Fibroblast of skin of back (primary cell): ENCODE measurements at regions not wholly inside any gene's neighbourhood (a gene's known extent, or its start where the extent isn't known, plus 50 kb on each side); places are given as distances from the start of the nearest gene placed in this dataset.

Source experiments
- DNase-seq: peaks from one replicate; pipeline ENCODE4 v3.0.0-alpha.2; 2013

GRCh38 chr11:104830508-104830907, 67.8 kb downstream of the CASP12 start:
- DNase-seq: no peak

GRCh38 chr11:104830080-104830479, 68.2 kb downstream of the CASP12 start:
- peak; percentile 61 for DNase-seq

DNA sequence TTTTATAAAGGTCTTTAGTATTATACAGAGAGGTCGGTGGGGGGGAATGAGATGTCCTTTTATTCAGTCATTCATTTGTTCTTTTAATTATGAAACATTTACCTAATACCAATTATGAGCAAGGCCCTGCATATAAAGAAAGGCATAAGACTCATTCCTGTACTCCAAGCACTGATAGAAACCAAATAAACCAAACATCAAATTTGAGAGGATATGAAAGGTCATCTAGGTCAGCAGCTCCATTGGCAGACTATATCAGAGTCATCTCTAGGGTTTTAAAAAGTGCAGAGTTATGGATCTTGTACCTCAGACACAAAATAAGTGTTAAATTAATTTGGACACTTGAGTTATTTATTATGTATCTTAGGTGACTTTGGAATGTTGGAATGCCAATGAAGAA, 71.5 kb downstream of the CASP12 start:
- DNase-seq: no peak

- DNase-seq: peak; percentile 3
Observed at GRCh38 chr11:104823657-104824056, 74.6 kb downstream of the CASP12 start.

- no peak for DNase-seq
Observed at GRCh38 chr11:104820431-104820830, 77.8 kb downstream of the CASP12 start.

DNA sequence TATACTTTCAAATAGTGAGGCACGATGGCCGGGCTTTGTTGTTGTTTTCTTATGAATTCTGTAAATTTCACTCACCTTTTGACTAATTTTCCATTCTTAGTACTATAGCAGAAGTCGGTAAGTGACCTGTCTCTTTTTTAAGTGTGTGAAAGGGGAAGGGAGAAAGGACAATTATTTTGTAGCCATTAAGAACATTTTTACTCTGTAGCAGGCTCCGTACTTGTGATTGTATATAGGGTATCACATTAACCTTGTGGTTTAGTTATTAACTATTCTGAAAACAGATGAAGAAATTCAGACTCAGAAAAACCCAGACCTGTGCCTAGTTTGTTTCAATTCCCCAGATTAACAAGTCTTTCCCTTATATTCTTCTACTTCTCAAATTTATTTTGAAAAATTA, 78.7 kb downstream of the CASP12 start:
- DNase-seq: no peak

DNA sequence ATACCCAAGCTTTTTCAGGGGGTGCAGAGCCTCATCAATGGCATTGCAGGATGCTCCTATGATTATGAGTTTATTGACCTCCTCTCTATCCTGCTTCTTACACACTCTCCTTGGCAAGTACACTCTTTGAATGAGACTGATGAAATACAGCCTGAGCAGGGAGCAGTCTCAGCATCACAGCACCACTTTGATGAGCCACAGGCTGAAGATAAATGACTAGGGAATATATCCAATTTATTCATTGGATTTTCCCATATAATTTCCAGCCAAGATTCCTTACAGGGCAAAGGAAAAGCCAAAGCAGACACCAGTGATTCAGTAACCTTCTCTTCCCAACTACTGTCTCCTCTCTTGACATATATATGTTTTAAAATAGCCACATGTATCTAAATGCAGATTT, 79.2 kb downstream of the CASP12 start:
- no peak for DNase-seq

GRCh38 chr11:104817973-104818372, 80.3 kb downstream of the CASP12 start:
- DNase-seq: peak; percentile 6

DNA sequence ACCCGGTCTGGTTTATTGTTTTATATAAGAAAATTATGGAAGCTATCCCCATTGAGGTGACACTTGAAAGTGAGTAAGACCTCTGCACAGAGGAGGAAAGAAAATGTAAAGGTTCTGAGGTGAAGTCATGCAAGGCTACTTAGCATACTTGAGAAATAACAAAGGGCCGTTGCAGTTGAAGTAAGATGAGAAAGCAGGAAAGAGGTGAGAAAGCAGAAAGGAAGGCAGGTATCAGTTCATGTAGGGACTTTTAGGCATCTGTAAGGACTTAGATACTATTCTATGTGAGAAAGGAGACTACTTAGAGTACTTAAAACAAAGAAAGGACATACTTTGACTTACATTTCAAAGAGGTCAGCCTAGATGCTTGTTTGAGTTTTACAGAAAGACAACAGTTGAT, 84.7 kb downstream of the CASP12 start:
- no peak for DNase-seq

DNA sequence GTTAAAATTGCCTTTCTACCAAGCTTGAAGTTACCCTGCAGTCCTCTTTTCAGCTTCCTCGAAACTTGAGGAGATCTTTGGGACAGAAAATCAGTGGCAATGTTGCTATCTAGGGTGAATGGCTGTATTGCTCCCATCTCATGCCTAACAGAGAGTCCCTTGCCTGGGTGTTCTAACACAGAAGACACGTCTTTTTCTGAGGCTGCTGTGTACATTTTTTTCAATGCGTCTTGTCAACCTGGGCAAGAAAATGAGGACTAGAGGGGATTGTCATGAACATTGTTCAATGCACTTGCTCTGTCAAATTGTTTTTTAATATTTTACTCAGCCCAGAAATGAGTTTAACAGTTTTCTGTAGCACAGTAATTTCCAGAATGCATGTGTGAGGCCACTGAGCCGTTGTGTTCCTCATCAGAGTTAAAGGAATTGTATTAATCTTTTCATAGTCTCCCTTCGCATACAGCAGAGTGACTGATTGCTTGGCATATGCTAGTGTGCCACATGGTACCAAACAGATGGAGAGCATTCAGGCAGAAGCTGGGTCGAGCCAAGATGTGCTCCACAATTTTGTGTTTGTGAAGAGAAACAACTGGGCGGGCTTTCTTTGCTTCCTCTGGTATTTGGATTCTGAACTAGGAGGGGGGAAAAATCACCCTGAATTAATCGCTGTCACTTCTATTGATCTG, 86.0 kb downstream of the CASP12 start:
- no peak for DNase-seq

GRCh38 chr11:104803776-104804175, 94.5 kb downstream of the CASP12 start:
- DNase-seq: no peak

DNA sequence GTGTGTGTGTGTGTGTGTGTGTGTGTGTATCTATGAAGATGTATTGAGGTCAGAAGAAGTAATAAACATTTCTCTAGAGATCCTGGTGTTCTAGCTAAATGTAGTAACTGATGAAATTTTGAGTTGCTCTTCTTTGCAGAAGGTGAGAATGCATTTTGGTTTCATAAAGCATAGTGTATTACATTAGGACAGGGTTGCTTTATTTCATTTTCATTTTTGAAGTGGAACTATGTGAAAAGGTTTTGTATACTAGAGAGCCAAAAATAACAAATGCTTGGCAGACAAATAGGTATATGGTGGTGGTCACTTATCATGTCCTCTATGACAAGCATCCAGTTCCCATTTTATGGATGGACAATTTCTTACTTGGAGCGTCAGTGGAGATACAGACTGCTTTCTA, 99.0 kb downstream of the CASP12 start:
- DNase-seq: no peak

- no peak for DNase-seq
Observed at GRCh38 chr11:104798789-104799188, 99.5 kb downstream of the CASP12 start.

- DNase-seq: no peak
Observed at GRCh38 chr11:104796301-104796700, 102.0 kb downstream of the CASP12 start.

DNA sequence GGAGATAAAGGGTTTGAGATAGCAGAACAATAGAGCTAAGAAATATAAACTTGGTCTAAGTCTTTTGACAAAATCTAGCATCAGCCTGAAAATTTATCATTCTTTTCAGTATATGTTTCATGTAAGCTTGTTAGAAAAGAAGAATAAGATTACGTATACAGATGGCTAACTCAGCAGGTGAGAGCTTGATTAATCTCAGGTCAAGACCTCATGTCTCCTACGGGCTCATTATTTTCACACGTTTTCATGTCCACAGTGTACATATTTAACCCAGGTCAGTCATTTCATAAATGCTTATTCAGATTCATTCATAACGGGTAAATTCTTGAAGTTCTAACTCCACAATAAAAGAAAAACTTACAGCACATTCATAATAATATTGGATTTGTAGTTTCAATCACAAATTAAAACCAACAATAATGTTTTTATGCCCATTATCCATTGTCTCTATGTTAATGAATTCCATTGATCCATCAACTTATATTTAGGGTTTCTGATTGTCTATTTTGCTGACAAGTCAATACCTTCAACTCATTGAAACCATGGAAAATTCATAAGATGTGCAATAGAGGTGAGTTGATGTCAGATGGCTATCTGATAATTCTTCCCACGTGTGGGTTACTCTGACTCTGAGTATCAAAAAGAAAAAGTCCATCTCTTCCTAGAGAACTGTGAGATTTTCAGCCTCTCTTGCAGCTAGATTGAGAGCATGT, 102.6 kb downstream of the CASP12 start:
- no peak for DNase-seq

- DNase-seq: no peak
Observed at GRCh38 chr11:104792861-104793260, 105.4 kb downstream of the CASP12 start.

DNA sequence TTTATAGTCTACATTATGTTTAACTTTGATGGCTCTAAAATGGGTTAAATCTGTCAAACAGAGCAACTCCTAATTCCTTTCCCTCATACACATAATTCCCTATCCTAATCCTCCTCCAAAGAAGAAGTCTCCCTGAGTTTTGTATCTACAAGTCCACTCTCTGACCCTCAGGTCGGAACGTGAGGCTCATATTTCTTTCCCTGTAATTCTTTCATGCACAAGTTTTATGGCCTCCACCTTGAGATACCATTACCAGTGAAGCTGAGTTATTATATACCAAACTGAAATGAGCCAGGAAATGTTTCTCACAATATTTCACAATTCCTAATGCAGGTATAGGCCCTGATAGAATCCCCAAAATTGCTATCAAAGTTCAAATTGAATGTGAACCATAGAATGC, 106.4 kb downstream of the CASP12 start:
- DNase-seq: no peak

GRCh38 chr11:104784684-104785460, 113.4 kb downstream of the CASP12 start:
- DNase-seq: no peak

- no peak for DNase-seq
Observed at GRCh38 chr11:104783241-104783640, 115.0 kb downstream of the CASP12 start.

- no peak for DNase-seq
Observed at GRCh38 chr11:104782377-104782754, 115.9 kb downstream of the CASP12 start.

GRCh38 chr11:104781719-104782376, 116.4 kb downstream of the CASP12 start:
- no peak for DNase-seq

- no peak for DNase-seq
Observed at GRCh38 chr11:104781037-104781436, 117.2 kb downstream of the CASP12 start.

- DNase-seq: peak; percentile 8
Observed at GRCh38 chr11:104776501-104777170, 121.6 kb downstream of the CASP12 start.
